GM12864 (cell line): ENCODE measurements at regions not wholly inside any gene's neighbourhood (a gene's known extent, or its start where the extent isn't known, plus 50 kb on each side); places are given as distances from the start of the nearest gene placed in this dataset.

Source experiments
- DNase-seq: peaks from one replicate; pipeline ENCODE4 v3.0.0-alpha.2; 2011; ENCODE audit warnings: low read depth
- H3K4me3 ChIP-seq: 2 replicates; pipeline ENCODE4 v1.5.1; 2011; ENCODE audit warnings: mild to moderate bottlenecking, low read depth, low read length, control low read depth
- TF ChIP-seq, protein P1 (sequence below): IDR thresholded peaks from 2 replicates; pipeline ENCODE4 v1.5.1; 2011; ENCODE audit warnings: low read depth, mild to moderate bottlenecking, moderate library complexity, low read length, control low read depth, inconsistent platforms; ENCODE audit errors: missing control alignments

DNA sequence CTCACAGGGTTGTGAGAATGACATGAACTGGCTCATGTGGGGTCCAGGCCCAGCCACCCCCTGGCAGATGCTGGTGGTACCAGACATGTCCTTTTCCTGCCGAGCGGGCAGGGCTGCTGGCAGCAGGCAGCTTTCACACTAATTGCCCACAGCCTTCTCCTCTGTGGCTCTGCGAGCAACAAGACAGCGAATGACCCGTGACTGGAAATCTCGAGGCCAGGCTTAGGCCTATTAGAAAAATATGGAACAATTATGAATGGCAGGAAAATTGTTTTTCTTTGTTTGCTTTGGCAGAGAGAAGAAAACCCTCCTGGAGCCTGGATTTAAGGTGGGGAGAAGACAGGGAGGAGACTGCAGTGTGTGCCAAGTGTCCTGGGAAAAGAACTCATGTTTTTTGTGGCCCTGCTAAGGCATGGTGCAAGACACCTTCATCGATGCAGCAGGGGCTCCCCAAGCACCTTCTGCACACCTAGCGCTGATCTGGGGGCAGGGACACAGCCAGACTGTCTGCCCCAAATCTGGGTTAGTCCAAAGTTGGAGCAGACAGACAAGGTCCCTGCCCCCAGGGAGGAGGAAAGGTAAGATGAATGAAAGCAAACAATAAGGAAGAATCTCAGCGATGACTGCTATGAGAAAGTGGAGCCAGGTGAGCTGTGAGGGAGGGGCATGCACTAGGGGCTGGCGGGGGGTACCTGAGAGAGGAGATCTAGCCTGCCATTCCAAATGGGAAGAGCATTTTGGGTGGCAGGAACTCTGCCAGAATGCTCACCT, 193.8 kb upstream of the TLE3 start:
- TF ChIP-seq, protein P1, sequence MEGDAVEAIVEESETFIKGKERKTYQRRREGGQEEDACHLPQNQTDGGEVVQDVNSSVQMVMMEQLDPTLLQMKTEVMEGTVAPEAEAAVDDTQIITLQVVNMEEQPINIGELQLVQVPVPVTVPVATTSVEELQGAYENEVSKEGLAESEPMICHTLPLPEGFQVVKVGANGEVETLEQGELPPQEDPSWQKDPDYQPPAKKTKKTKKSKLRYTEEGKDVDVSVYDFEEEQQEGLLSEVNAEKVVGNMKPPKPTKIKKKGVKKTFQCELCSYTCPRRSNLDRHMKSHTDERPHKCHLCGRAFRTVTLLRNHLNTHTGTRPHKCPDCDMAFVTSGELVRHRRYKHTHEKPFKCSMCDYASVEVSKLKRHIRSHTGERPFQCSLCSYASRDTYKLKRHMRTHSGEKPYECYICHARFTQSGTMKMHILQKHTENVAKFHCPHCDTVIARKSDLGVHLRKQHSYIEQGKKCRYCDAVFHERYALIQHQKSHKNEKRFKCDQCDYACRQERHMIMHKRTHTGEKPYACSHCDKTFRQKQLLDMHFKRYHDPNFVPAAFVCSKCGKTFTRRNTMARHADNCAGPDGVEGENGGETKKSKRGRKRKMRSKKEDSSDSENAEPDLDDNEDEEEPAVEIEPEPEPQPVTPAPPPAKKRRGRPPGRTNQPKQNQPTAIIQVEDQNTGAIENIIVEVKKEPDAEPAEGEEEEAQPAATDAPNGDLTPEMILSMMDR, result no peak
- no peak for DNase-seq
- no peak overlapping the region for H3K4me3 ChIP-seq

DNA sequence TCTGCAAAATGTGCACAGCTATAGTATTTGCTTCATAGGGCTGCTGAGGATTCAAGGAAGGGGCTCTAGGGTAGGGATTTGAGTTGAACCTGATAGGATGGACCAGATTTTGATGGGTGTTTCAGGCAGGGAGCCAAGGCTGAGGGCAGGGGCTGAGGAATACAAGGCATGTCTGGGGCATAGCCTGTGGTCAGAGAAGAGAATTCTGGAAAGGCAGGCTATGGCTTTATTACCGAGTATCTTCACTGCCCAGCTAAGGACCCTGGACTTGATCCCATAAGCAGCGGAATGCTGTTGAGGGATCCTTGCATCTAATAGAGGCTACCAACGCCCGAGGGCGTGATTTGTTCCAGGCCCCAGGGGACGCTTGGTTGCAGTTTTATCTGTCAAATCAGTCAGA, 193.0 kb upstream of the TLE3 start:
- DNase-seq, result no peak
- no peak overlapping the region for H3K4me3 ChIP-seq
- TF ChIP-seq, protein P1, result no peak

DNA sequence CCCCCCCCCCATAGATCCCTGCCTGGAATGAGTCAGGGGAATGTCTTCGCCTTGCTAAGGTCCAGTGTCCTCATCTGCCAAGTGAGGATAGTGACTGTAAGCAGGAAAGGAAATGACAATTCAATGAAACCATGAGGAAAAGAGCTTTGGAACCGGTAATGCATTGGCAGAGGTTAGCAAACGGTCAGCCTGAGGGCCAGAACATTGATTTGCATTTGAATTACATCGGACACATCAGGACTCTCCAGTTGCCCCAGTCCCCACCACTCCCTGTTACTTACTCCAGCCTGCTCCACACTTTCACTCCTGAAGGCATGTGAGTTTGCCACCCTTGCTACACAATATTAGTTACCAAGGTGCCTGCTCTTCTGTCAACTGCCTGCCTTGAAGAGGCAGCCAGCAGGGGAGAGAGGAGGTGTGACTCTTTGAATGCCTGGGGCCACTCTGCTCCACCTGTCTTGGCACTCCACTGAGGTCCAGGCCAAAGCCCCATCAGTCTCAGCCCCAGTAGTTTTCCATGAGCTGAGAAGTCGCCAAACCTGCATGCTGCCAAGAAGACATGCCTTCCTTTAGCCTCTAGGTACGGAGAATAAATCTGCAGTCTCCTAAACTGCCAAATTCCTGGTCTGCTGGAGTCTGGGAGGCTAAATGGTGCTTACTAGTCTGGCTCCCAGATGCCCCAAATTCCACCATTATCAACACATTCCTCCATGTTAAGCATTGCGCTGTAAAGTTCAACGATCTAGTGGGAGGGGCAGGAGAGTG, 191.7 kb upstream of the TLE3 start:
- no peak overlapping the region for H3K4me3 ChIP-seq
- TF ChIP-seq, protein P1, result no peak
- DNase-seq, result no peak

DNA sequence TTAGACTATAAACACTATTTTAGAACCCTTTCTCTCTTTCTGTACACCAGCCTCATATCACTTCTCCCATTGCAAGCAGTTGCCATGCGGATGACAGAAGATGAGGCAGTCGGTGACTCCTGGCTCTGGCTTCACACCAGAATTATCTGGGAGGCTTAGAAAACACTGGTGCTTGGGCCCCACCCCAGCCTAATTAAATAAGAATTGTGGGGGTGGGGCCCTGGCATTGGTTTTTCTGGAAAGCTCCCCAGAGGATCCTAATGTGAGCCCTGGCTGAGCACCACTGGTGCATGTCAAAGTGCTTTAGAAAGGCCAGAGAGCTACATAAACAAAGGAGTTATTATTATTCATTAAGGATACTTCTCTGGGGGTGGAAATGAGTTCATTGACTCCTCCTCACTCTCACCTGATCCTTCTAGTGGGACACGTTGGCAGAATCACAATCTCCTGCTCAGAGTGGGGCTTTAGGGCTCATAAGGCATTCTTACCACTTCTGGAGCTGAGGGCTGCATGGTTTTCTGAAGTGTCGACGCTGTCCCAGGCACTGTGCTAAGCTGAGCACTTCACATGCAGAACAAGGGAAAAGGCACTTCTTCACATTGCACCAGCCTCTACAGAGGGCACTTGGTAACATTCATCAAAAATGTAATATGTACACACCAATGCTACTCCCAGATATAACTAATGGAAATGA, 188.5 kb upstream of the TLE3 start:
- TF ChIP-seq, protein P1, result no peak
- no peak for DNase-seq
- no peak overlapping the region for H3K4me3 ChIP-seq

DNA sequence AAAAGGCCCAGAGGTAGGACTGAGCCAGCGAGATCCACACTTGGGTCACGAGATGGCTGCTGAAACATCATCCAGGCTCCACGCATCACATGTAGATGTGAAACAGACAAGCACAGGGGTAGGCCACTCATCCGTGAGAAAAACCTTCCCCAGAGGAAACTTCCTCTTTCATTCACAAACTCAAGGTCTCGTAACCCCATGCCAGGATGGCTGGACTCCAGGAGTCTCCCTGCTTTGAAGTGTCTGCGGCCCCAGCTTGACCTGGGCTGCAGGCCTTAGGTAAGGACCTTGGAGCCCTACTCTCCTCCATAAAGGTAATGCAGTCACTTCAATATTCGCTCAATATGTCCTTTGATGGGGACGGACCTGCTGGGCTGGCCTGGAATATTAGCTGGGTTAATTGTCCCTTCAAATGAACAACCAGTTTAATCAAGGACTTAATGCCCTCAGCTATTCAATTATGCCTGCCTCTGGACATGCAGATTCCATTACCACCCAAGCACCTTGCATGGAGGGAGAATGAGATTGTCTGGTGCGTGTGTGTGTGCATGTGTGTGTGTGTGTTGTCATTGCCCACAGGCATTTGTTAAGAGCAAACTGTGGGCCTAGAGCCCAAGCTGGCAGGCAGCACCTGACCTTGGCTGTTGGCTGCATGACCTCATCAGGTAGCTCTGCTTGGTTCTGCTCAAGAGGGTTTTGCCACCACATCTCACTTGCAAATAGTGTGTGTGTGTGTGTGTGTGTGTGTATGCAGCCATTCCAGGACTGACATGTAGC, 186.9 kb upstream of the TLE3 start:
- TF ChIP-seq, protein P1, result no peak
- no peak for DNase-seq
- H3K4me3 ChIP-seq, result no peak overlapping the region

DNA sequence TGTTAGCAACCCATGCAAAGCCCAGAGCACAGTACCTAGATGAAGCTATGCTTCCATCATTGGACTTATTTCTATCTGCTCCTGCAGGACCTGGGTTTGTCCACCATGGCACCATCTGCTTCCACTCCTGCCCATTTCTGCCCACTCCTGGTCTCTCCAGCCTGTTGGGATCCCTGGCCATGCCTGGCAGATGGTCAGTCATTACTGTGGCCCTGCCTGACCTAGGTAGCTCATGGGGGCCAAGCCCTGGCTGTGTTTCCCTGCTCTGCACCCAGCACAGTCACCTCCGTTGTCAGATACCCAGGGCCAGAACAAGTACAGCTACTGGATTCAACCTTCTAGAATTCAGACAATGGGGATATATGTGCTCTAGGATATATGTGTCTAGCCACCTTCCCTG, 185.8 kb upstream of the TLE3 start:
- DNase-seq, result no peak
- H3K4me3 ChIP-seq, result no peak overlapping the region
- TF ChIP-seq, protein P1, result no peak
